Activated T-cell treated with anti-CD3 and anti-CD28 coated beads, Interleukin-2, amount 50 U/mL, for 72 hours (primary cell): ENCODE measurements at regions not wholly inside any gene's neighbourhood (a gene's known extent, or its start where the extent isn't known, plus 50 kb on each side); places are given as distances from the start of the nearest gene placed in this dataset.
A peak's percentile ranks its signal among the peaks of the same experiment; 100 is the strongest.

ENCODE experiments used
- ATAC-seq, 2 donors: fragments of 150-1000 bp; cut with Tn5 transposase; replicated peaks in 1 of 2; 2 replicates each; pipeline ENCODE4 v1.10.0; 2021; ENCODE audit warnings: moderate library complexity in 2 of 2, mild to moderate bottlenecking in 1 of 2
- DNase-seq, 2 donors: peaks; one replicate each; pipeline ENCODE4 v3.0.0; 2021 to 2022; ENCODE audit warnings: mixed read lengths in 1 of 2
- H3K27ac Mint-ChIP-seq: one replicate; pipeline ENCODE4 v1.8.0; 2022; ENCODE audit warnings: mild to moderate bottlenecking, moderate library complexity, mixed read lengths
- H3K27me3 Mint-ChIP-seq: one replicate; pipeline ENCODE4 v1.8.0; 2022; ENCODE audit warnings: low read depth, mixed read lengths
- H3K36me3 Mint-ChIP-seq, 2 donors: one replicate each; pipeline ENCODE4 v1.8.0; 2022; ENCODE audit warnings: mixed read lengths in 2 of 2, mild to moderate bottlenecking in 1 of 2; ENCODE audit not compliant: insufficient read depth in 2 of 2
- H3K4me1 Mint-ChIP-seq: one replicate; pipeline ENCODE4 v1.8.0; 2022; ENCODE audit warnings: low read depth, mixed read lengths
- H3K4me3 Mint-ChIP-seq, 2 donors: one replicate each; pipeline ENCODE4 v1.8.0; 2022; ENCODE audit warnings: mild to moderate bottlenecking in 2 of 2, mixed read lengths in 2 of 2, moderate library complexity in 2 of 2
- H3K9me3 Mint-ChIP-seq, 2 donors: one replicate each; pipeline ENCODE4 v1.8.0; 2022; ENCODE audit warnings: mixed read lengths in 2 of 2

DNA sequence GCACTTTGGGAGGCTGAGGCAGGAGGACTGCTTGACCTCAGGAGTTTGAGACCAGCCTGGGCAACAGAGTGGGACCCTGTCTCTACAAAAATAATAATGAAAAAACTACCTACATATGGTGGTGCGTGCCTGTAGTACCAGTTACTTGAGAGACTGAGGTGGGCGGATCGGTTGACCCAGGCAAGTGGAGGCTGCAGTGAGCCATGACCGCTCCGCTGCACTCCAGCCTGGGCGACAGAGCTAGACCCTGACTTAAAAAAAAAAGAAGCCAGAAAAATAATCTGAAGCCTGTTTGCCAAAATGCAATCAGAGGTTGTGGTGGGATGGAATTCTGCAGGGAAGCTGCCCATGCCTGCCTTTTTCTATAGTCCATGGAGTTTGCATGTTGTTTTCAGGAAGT lies 50.4 kb upstream of the GGTA1 start:
- H3K36me3 Mint-ChIP-seq, result no peaks in the 10 kb centered on the region
- no peaks in the 10 kb centered on the region for H3K9me3 Mint-ChIP-seq
- H3K27me3 Mint-ChIP-seq, result peaks cover 34% of the 10 kb centered on the region
- H3K4me3 Mint-ChIP-seq, result no peak overlapping the region
- DNase-seq, result no peak
- no peak for ATAC-seq
- no peaks in the 10 kb centered on the region for H3K4me1 Mint-ChIP-seq
- H3K27ac Mint-ChIP-seq, result no peak overlapping the region

DNA sequence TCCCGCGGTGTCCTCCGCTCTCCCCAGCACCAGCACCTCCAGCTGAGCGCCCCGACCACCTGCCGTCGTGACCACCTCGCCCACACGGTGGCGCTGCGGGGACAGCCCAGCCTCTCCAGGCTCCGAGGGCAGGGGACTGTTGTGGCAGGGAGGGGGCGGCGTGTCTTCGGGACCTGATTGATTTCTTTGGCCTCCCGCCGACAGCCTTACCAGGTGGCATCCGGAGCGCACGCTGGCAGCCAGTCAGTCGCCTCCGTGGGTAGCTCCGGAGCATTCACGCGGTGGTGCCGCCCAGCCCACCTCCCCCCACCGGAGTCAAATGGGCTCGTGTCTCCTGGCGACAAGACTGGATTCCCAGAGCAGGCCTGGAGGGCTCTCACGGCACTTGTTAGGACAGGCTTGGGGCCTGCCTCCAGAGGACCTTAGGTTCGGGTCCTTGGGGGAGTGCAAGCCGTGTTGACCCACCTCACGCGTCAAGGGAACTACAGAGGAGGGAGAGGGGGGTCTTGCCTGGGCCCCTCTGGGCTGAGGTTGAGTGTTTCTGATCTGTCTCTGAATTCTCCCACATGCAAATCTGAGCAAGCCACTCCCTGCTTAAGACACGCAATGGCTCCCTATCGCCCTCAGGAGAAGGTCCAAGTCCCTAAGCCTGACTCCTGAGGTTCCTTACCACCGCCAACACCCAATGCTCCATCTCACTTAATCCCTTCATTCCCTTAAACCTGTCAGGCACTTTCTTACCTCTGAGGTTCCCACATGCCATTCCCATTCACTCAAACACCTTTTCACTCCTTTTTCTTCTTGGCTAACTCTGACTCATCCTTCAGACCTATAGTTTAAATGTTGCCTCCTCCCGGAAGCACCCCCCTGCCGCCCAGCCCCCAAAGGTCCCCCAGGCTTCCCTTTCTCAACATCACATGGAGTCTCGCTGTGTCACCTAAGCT lies 51.2 kb upstream of the GGTA1 start:
- Mint-ChIP-seq H3K4me1 (no peaks in the 10 kb centered on the region), H3K27me3 (peaks cover 34% of the 10 kb centered on the region), H3K4me3 (no peak overlapping the region), H3K9me3 (no peaks in the 10 kb centered on the region), H3K27ac (no peak overlapping the region), H3K36me3 (no peaks in the 10 kb centered on the region)
- DNase-seq (peak; percentile 82 to 86), ATAC-seq (peak; percentile 79 to 83)

DNA sequence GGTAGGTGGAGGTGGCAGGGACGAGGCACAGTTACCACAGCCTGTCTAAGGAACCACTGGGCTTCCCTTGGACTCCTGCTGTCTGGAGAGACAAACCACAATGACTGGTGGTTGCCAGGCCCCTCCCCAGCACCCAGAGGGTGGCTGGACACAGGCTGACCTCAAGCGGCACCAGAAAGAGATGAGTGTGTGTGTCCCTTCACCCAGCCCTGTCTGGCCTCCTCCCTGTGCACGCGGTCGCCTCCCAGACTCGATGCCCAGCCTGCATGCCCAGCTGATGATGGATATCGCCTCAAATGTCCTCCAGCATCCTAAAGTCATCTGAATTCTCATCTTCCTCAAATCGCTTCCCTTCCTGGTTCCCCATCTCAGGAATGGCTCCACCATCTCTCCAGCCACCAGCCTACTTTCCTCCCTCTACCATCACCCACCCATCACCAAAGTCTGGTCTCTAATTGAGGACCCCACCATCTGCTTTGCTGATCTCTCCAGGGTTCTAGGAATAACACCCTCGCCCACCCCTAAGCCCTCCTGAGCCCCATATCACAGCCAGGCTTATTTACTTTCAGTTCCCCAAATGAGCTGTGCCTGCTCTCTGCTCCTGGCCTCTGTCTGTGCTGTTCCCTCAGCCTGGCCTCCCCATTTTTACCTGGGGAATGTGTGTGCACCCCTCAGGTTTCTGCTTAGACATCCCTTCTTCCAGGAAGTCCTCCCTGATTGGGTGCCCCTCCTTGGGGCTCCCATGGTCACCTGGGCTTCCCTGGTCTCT lies 52.5 kb upstream of the GGTA1 start:
- no peak overlapping the region for H3K4me3 Mint-ChIP-seq
- DNase-seq (no peak), ATAC-seq (no peak)
- H3K4me1 Mint-ChIP-seq, result no peaks in the 10 kb centered on the region
- no peaks in the 10 kb centered on the region for H3K9me3 Mint-ChIP-seq
- no peaks in the 10 kb centered on the region for H3K36me3 Mint-ChIP-seq
- H3K27me3 Mint-ChIP-seq, result peaks cover 34% of the 10 kb centered on the region
- no peak overlapping the region for H3K27ac Mint-ChIP-seq

DNA sequence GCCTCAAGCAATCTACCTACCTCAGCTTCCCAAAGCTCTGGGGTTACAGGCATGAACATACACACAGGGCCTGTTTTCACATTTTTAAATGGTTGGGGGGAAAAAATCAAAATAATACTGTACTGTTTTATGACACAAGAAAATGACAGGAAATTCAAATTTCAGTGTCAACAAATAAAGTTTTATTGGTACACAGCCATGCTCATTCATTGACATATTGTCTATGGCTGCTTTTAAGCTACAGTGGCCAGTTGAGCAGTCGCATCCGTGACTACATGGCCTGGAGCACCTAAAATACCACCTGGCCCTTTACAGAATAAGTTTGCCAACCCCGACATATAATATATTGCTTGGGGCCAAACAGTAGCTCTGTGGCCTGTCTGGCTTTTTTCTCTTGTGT lies 56.4 kb upstream of the GGTA1 start:
- Mint-ChIP-seq H3K27me3 (peaks cover 14% of the 10 kb centered on the region), H3K36me3 (no peaks in the 10 kb centered on the region), H3K4me3 (no peak overlapping the region), H3K27ac (no peak overlapping the region), H3K9me3 (no peaks in the 10 kb centered on the region), H3K4me1 (peaks cover 7% of the 10 kb centered on the region)
- ATAC-seq, result no peak
- DNase-seq, result no peak

DNA sequence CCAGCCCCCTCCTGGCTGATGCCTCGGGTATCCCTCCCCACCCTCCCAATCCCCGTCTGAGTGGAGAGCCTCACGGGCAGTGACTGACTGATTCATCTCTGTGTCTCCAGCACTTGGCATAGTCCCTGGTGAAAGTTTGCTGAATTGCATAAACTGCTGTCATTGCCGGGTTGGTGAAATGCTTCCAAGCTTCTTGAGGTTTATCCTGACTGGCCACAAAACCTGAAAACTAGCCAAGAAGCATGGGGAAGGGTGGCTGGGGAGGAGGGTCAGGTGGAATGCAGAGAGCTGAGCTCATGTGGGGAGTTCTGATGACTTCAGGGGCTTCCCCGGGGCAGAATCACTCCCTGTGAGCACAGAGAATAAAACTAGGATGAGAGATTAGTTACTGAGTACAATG lies 56.9 kb upstream of the GGTA1 start:
- H3K4me1 Mint-ChIP-seq, result peaks cover 7% of the 10 kb centered on the region
- H3K9me3 Mint-ChIP-seq, result no peaks in the 10 kb centered on the region
- H3K4me3 Mint-ChIP-seq, result no peak overlapping the region
- ATAC-seq (no peak), DNase-seq (no peak)
- no peaks in the 10 kb centered on the region for H3K36me3 Mint-ChIP-seq
- peaks cover 9% of the 10 kb centered on the region for H3K27me3 Mint-ChIP-seq
- H3K27ac Mint-ChIP-seq, result no peak overlapping the region

DNA sequence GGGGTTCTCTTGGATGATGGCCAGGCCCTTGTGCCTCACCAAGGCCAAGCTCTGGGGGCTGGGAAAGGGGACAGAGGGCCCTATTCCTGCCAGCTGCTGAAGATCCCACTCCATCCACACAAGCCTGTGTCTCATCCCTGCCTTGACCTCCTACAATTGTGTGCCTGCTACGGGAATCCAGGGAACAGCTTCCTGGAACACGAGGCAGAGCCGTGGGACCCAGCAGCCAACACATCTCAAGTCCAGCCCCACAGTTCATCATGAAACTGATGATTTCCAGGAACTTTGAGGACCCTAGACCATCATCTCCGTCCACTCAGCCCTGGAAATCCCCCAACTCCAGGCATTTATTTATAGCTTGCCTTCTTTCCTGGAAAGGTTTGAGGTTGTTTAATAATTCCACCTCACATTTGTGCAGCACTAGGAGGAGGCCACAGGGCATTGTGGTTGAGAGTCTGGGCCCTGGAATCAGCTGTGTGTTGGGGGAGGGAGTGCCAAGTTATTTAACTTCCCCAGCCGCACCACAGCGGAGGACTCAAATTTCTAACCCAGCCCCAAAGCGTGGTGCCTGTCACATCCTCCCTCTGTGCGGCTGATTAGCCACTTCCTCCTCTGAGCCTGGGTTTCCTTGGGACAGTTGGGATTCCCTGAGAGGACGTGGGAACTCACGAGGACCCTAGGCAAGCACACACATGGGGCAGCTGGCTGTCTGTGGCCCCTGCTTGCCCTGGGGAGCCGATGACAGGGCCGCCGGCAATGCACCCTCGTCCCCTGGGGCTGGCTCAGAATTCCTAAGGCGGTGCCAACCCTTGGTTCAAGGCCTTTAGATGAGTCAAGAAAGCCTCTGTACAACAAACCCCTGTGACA lies 58.2 kb upstream of the GGTA1 start:
- Mint-ChIP-seq H3K9me3 (no peaks in the 10 kb centered on the region), H3K4me1 (peaks cover 7% of the 10 kb centered on the region), H3K36me3 (no peaks in the 10 kb centered on the region), H3K27me3 (no peaks in the 10 kb centered on the region), H3K4me3 (no peak overlapping the region), H3K27ac (no peak overlapping the region)
- DNase-seq, result peak in 1 of 2 donors; percentile 7
- ATAC-seq, result peak in 1 of 2 donors; percentile 45

DNA sequence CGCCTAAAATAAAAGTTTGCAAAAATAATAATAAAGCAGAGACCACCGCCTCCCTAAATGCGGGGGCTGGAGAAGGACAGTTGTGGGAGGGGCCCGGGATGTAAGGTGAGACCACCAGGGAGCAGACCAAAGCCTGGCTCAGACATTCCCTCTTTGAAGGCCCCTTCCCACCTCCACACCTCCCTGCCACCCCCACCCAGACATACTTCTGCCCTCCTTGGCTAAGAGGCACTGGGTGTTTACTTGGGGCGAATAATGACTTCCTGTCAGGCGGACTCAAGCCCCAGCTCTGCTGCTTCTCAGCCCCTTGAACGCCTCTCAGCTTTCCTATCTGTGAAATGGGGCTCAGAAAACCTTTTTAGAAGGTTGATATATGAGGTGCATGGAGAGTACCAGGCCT lies 58.8 kb upstream of the GGTA1 start:
- DNase-seq, result no peak
- H3K9me3 Mint-ChIP-seq, result no peaks in the 10 kb centered on the region
- peaks cover 7% of the 10 kb centered on the region for H3K4me1 Mint-ChIP-seq
- no peaks in the 10 kb centered on the region for H3K36me3 Mint-ChIP-seq
- H3K27me3 Mint-ChIP-seq, result no peaks in the 10 kb centered on the region
- H3K4me3 Mint-ChIP-seq, result no peak overlapping the region
- no peak overlapping the region for H3K27ac Mint-ChIP-seq
- no peak for ATAC-seq

DNA sequence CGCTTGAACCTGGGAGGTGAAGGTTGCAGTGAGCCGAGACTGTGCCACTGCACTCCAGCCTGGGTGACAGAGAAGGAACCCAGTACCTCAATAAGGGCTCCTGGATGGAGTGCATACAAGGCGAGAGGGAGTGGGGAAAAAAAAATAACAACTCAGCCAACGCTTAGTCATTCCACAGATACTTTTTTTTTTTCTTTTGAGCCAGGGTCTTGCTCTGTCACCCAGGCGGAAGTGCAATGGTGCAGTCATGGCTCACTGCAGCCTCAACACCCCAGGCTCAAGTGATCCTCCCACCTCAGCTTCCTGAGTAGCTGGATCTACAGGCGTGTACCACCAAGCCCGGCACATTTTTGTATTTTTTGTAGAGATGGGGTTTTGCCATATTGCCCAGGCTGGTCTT lies 59.5 kb upstream of the GGTA1 start:
- H3K4me1 Mint-ChIP-seq, result peaks cover 7% of the 10 kb centered on the region
- H3K4me3 Mint-ChIP-seq, result no peak overlapping the region
- ATAC-seq, result peak in 1 of 2 donors; percentile 47
- no peaks in the 10 kb centered on the region for H3K9me3 Mint-ChIP-seq
- no peaks in the 10 kb centered on the region for H3K27me3 Mint-ChIP-seq
- no peak for DNase-seq
- no peak overlapping the region for H3K27ac Mint-ChIP-seq
- H3K36me3 Mint-ChIP-seq, result no peaks in the 10 kb centered on the region

DNA sequence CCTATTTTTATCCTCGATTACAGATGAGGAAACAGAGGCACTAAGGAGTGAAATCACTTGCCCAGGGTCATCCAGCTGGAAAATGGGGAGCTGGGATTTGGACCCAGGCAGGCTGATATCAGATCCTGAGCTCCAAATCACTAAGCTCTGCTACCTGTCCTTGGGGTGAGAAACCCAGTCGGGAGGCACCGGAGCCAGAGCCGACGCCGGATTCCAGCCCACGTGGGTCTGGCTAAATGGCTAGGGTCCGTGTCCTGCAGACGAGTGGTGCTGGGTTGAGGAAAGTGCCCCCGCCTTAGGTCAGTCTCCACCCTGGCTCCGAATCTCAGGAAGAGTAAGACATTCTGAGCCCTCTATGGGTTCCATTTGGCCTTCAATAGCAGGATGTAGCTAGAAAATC lies 61.3 kb upstream of the GGTA1 start:
- Mint-ChIP-seq H3K27ac (no peak overlapping the region), H3K4me3 (no peak overlapping the region), H3K36me3 (no peaks in the 10 kb centered on the region), H3K9me3 (no peaks in the 10 kb centered on the region), H3K27me3 (no peaks in the 10 kb centered on the region), H3K4me1 (peaks cover 7% of the 10 kb centered on the region)
- ATAC-seq, result no peak
- no peak for DNase-seq

DNA sequence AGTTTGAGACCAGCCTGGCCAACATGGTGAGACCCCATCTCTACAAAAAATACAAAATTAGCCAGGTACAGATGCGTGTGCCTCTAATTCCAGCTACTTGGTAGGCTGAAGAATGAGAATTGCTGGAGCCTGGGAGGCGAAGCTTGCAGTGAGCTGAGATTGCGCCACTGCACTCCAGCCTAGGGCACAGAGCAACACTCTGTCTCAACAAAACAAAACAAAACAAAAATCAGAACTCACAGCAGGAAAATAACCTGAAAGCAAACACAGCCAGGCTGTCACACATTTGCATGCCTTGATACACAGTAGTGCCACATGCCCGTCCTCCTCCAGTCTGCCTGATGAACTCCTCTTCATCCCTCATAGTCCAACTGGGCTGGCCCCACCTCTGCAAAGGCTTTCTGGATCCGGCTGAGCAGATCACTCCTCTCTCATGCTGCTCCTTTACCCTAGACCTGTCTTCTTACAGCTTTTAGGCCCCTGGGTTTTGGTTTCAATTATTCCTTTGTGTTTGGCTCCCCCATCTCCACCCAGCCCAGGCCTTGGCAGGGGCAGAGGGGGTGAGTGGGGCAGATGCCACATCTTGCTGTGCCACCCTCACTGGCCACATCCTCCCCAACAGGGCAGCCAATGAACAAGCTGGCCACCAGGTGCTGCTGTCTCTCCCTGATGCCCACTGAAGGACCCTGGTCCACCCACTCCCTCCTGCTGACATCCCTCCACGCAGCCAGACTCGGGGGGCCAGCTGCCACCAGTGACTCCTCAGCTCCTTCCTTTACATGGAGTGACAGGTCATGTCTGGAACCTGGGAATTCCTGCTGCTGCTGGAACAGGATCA lies 62.0 kb upstream of the GGTA1 start:
- DNase-seq (no peak), ATAC-seq (no peak)
- H3K36me3 Mint-ChIP-seq, result no peaks in the 10 kb centered on the region
- H3K27me3 Mint-ChIP-seq, result no peaks in the 10 kb centered on the region
- H3K9me3 Mint-ChIP-seq, result no peaks in the 10 kb centered on the region
- H3K4me3 Mint-ChIP-seq, result no peak overlapping the region
- H3K27ac Mint-ChIP-seq, result no peak overlapping the region
- H3K4me1 Mint-ChIP-seq, result peaks cover 7% of the 10 kb centered on the region

DNA sequence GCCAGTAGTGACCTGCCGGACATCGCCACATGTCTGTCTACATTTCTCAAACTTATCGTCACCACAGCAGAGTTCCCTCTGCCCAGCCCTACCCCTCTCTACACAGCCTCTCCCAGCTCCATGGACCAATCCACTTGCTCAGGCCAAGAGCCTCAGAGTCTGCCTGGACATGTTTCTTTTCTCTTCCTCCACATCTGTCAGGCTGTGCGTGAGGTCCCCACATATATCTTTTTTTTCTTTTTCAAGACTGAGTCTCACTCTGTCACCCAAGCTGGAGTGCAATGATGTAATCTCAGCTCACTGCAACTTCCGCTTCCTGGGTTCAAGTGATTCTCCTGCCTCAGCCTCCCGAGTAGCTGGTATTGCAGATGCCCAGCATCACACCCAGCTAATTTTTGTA lies 62.7 kb upstream of the GGTA1 start:
- DNase-seq (no peak), ATAC-seq (no peak)
- Mint-ChIP-seq H3K4me1 (peaks cover 7% of the 10 kb centered on the region), H3K27me3 (peaks cover 4% of the 10 kb centered on the region), H3K9me3 (no peaks in the 10 kb centered on the region), H3K27ac (no peak overlapping the region), H3K4me3 (no peak overlapping the region), H3K36me3 (no peaks in the 10 kb centered on the region)

DNA sequence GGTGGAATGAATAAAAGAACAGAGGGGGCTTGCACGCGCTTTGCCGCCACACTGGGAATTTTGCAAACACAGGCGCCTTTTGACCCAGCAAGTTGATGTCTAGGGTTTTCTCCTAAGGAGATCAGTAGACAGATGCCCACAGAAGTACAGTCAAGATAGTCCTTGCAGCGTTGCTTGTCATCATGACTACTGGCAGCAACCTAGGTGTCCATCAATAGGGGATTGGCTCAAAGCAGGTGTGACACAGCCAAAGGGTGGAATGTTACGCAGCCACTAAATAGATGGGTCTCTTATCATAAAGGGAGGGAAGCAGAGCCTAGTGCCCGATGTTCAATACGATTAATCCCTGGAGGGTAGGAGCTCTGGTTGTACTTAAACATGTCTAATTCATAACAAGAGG lies 63.8 kb upstream of the GGTA1 start:
- peaks cover 6% of the 10 kb centered on the region for H3K27me3 Mint-ChIP-seq
- H3K4me1 Mint-ChIP-seq, result no peaks in the 10 kb centered on the region
- H3K27ac Mint-ChIP-seq, result no peak overlapping the region
- DNase-seq, result no peak
- ATAC-seq, result no peak
- no peak overlapping the region for H3K4me3 Mint-ChIP-seq
- H3K9me3 Mint-ChIP-seq, result no peaks in the 10 kb centered on the region
- no peaks in the 10 kb centered on the region for H3K36me3 Mint-ChIP-seq
